Epithelial cell of esophagus (primary cell): ENCODE measurements at regions not wholly inside any gene's neighbourhood (a gene's known extent, or its start where the extent isn't known, plus 50 kb on each side); places are given as distances from the start of the nearest gene placed in this dataset.

Experiments used
- DNase-seq: peaks from one replicate; pipeline ENCODE4 v3.0.0; 2010; ENCODE audit warnings: low read depth
- H3K4me3 ChIP-seq: 2 replicates; pipeline ENCODE4 v1.5.1; 2011; ENCODE audit warnings: mild to moderate bottlenecking, low read length, control low read depth
- TF ChIP-seq, protein P1 (sequence below): IDR thresholded peaks from 2 replicates; pipeline ENCODE4 v1.5.1; 2011; ENCODE audit warnings: low read depth, mild to moderate bottlenecking, low read length, control low read depth, inconsistent platforms; ENCODE audit not compliant: insufficient read depth; ENCODE audit errors: missing control alignments

DNA sequence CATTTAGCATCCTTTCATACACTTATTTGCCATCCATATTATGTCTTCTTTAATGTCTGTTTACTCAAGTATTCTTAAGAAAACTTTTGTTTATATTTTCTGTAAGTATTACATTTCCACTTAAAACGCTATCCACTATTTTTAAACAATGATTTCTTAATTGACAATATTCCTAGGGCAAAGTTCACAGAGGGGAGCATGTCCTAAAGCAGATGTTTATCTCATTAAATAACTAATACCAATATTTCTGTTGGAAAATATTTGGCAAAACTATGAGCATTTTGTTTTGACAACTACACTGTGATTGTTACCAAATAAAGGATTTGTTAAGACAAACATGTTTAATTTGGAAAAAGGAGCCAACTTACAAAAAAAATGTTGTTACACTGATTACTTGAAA lies 643.3 kb downstream of the SLITRK5 start:
- no peak for DNase-seq
- TF ChIP-seq, protein P1, sequence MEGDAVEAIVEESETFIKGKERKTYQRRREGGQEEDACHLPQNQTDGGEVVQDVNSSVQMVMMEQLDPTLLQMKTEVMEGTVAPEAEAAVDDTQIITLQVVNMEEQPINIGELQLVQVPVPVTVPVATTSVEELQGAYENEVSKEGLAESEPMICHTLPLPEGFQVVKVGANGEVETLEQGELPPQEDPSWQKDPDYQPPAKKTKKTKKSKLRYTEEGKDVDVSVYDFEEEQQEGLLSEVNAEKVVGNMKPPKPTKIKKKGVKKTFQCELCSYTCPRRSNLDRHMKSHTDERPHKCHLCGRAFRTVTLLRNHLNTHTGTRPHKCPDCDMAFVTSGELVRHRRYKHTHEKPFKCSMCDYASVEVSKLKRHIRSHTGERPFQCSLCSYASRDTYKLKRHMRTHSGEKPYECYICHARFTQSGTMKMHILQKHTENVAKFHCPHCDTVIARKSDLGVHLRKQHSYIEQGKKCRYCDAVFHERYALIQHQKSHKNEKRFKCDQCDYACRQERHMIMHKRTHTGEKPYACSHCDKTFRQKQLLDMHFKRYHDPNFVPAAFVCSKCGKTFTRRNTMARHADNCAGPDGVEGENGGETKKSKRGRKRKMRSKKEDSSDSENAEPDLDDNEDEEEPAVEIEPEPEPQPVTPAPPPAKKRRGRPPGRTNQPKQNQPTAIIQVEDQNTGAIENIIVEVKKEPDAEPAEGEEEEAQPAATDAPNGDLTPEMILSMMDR = no peak
- no peak overlapping the region for H3K4me3 ChIP-seq

DNA sequence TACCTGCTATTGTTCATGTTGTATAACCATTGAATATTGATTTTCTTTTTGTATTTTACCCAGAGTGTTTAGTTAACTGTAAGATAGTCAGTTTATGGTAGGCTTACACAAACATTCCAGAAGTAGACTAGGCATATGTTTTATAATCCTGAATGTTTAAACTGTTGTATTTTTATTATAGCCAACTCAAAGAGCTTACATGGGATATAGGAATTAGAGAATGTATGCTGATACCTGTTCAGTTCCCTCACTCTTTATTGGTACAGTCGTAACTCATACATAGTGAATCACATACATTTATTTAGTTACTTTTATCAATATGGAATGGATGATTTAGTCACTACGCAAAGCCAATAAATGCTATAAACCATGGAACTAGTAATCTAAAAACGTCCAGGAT lies 657.9 kb downstream of the SLITRK5 start:
- no peak for DNase-seq
- no peak overlapping the region for H3K4me3 ChIP-seq
- TF ChIP-seq, protein P1 = no peak

DNA sequence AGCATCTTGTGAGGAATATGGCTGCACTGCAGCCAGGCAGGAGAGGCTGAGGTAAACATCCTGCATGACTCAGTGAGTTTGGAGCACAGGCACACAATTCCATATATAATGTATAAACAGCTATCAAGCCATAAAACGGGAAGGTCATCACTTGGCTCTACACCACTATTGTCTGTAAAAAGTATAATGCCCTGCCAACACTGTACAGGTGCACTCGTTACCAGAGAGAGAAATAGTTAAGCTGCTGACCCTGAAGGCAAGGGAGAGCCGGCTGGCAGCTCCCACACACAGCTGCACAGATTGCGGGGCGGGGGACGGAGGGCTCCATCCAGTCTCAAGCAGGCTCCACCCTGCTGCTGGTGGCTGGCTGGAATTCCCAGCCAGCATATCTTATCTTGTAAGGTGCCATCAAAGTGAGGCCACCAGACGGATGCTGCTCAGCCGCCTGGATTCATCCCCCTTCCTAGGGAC lies 668.1 kb downstream of the SLITRK5 start:
- TF ChIP-seq, protein P1 = no peak
- no peak for DNase-seq

DNA sequence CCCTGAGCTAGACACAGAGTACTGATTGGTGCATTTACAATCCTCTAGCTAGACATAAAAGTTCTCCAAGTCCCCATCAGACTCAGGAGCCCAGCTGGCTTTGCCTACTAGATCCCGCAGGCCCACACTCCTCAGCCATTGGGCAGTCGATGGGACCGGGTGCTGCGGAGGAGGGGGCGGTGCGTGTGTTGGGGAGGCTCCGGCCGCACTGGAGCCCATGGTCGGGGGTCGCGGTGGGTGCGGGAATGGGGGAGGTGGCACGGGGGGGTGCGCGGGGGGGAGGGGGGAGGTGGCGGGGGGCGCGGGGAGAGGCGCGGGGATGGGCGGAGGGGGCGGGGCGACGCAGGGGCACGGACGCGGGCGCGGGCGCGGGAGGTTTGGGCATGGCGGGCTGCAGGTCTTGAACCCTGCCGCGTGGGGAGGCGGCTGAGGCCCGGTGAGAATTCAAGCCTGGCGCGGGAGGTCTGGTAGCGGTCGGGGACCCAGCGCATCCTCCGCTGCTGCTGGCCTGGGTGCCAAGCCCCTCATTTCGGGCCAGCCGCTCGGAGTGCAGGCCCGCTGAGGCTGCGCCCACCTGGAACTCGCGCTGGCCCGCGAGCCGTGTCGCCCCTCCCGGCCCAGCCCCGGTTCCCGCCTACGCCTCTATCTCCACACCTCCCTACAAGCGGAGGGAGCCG lies 674.1 kb downstream of the SLITRK5 start:
- TF ChIP-seq, protein P1 = no peak
- no peak for DNase-seq
- no peak overlapping the region for H3K4me3 ChIP-seq

More for the DNA sequence above, 668.1 kb downstream of the SLITRK5 start:
- no peak overlapping the region for H3K4me3 ChIP-seq

DNA sequence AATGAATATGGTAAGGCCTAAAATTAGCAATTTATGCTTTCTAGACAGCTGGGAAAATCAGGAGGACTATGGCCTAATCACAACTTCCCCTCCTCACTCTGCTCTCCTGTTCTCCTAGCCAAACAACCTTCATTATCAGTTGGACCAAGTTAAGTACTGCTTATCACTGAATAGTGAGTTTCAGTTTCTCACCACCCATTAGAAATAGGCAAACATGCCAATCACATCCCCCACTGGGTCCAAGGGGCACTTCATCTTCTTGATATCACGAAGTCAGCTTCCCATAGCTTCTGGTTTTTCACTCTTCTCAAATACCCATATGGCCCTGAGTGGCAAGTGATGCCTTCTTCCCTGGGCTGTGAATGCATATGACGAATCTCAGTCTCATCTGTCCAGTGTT lies 689.6 kb downstream of the SLITRK5 start:
- TF ChIP-seq, protein P1 = no peak
- H3K4me3 ChIP-seq = no peak overlapping the region
- no peak for DNase-seq

DNA sequence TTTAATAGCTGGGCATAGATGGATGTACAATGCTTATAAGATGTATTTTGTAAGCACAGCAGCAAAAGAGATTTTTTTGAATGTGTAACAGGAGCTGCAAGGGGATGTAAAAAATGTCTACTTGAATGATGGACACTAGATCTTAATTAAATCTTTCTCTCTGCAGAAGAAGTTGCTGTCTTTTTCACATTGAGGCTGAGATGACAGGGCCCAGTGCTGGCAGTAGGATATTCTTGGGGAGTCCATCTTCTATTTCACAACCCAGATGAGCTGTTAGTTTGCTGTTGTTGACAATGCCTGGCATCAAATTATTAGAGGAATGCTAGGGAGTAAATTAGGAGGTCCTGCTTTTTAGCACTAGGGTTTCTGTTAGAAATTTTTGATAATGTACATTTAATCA lies 698.7 kb downstream of the SLITRK5 start:
- H3K4me3 ChIP-seq = no peak overlapping the region
- no peak for DNase-seq
- TF ChIP-seq, protein P1 = no peak
